ENCODE measurements at regions not wholly inside any gene's neighbourhood (a gene's known extent, or its start where the extent isn't known, plus 50 kb on each side); places are given as distances from the start of the nearest gene placed in this dataset.

DNA sequence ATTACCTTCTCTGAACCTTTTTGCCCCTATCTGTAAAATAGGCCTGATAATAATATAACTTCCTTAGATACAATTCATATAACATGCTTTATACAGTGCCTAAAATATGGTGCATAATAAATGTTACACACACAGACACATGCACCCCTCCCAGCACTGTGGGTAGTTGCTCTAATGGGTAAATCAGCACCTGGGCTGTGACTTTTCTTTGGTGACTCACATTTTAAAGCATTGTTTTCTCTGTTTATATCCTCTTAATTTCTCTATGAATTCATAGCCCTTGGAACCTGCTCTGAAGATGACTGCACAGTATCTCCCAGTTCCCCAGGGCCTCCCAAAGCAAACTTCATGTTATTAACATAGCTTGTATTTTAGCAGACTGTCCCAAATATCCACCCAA is 248.2 kb upstream of the TNP1 start:
- TF ChIP-seq POLR2A (IDR thresholded peaks at IDR 0.05) (no peak), POLR2AphosphoS5 (IDR thresholded peaks at IDR 0.05) (no peak)
- TF ChIP-seq, protein P1, sequence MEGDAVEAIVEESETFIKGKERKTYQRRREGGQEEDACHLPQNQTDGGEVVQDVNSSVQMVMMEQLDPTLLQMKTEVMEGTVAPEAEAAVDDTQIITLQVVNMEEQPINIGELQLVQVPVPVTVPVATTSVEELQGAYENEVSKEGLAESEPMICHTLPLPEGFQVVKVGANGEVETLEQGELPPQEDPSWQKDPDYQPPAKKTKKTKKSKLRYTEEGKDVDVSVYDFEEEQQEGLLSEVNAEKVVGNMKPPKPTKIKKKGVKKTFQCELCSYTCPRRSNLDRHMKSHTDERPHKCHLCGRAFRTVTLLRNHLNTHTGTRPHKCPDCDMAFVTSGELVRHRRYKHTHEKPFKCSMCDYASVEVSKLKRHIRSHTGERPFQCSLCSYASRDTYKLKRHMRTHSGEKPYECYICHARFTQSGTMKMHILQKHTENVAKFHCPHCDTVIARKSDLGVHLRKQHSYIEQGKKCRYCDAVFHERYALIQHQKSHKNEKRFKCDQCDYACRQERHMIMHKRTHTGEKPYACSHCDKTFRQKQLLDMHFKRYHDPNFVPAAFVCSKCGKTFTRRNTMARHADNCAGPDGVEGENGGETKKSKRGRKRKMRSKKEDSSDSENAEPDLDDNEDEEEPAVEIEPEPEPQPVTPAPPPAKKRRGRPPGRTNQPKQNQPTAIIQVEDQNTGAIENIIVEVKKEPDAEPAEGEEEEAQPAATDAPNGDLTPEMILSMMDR (IDR thresholded peaks at IDR 0.05) = no peak
